GM12872 (cell line): ENCODE measurements at regions not wholly inside any gene's neighbourhood (a gene's known extent, or its start where the extent isn't known, plus 50 kb on each side); places are given as distances from the start of the nearest gene placed in this dataset.

Experiments used
- TF ChIP-seq, protein P1 (sequence below): IDR thresholded peaks from 3 replicates; pipeline ENCODE4 v1.5.1; 2011; ENCODE audit warnings: low read depth, mild to moderate bottlenecking, low read length, moderate library complexity; ENCODE audit not compliant: insufficient read depth

DNA sequence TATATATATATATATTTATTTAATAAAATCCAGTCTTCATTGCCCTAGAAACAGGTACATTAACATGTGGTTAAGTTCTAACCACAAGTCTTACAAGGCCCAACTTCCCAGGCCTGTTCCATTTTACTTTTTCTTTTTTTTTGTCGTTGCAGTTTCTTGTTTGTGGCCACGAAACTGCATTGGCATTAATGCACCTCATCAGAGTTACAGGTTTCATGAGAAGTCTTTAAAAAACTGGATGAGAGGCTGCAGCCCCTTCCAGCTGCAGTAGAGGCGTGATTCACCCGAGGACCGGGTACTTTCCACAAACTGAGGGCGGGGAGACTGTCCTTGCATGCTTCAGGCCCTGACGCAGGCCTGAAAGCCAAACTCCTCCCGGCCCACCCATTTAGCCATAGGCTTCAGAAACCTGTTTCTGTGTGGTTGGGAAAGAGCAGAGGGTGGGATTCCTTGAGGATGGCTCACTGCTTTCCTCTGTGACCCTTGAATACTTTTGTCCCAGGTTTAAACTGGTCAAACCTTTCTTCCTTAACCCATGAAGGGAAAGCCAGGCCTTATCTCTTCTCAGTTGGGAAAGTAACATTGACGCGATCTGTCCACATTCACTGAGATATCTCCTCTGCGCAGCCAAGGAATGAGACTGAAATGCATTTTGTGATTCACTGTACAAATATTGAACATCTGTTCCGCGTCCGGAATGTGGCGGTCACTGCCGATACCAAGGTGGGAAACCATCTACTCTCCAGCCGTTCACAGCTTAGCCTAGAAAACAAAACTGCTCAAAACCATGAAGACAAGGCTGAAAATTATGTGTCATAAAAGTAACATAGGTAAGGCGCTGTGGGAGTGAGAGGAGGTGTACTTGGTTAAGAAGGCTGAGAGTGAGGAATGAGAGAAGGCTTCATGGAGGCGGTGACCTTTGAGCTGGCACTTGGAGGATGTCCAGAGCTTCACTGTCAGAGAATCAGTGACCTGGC lies 311.7 kb downstream of the GATA3 start:
- TF ChIP-seq, protein P1, sequence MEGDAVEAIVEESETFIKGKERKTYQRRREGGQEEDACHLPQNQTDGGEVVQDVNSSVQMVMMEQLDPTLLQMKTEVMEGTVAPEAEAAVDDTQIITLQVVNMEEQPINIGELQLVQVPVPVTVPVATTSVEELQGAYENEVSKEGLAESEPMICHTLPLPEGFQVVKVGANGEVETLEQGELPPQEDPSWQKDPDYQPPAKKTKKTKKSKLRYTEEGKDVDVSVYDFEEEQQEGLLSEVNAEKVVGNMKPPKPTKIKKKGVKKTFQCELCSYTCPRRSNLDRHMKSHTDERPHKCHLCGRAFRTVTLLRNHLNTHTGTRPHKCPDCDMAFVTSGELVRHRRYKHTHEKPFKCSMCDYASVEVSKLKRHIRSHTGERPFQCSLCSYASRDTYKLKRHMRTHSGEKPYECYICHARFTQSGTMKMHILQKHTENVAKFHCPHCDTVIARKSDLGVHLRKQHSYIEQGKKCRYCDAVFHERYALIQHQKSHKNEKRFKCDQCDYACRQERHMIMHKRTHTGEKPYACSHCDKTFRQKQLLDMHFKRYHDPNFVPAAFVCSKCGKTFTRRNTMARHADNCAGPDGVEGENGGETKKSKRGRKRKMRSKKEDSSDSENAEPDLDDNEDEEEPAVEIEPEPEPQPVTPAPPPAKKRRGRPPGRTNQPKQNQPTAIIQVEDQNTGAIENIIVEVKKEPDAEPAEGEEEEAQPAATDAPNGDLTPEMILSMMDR, result no peak

DNA sequence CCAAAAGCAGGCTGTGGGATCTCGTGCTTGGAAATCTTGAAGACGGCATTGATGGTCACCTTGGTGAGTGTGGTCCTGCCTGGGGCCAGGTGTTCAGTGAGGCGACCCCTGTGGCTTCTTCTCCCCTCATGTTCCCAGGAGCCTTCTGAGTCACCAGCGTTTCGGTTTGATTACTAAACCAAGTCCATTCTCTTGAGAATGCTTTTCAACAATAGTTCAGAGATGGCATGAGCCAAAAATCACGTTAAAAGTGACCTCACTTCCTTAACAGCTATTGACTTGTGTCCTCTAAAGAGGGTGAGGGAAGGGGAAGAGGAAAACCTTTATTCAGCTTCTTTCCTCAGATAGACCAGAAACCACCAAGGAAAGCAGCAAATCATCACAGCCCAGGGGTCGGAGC lies 315.2 kb downstream of the GATA3 start:
- TF ChIP-seq, protein P1, result no peak

DNA sequence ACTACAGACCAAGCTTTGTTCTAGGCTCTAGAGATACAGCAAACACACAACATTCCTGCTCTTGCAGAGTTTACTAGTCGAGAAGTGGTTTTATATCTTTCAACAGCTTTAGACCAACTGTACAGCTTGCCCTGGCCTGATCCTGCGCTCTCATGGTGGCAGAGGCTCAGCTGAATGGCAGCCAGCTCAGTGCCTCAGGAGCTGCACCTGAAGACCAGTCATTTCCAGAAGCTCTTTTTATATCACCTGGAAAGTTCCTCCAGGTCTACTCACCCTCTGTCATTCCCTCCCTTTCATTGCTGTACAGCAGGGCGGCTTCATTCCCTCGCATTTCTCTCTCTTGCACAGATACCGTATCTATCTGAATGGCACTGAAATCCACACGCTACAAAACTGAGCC lies 319.8 kb downstream of the GATA3 start:
- TF ChIP-seq, protein P1, result no peak

DNA sequence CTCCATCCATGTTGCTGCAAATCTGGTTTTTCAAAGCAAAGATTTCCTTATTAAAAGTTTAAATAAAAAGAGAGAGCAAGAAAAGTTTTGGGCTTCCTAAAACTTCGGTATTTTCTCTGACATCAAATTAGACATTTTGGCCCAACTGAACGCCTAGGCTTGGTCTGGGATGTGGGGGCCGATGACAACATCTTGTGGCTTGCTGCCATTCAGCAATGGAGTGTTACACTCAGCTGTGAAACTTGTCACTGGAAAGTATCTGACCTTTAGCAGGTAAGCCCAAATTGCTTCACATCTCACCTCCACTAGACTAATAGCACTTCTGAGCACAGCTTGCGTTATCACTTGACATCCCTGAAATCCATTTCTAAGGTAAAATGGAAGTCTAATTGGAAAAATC lies 320.6 kb downstream of the GATA3 start:
- TF ChIP-seq, protein P1, result no peak

DNA sequence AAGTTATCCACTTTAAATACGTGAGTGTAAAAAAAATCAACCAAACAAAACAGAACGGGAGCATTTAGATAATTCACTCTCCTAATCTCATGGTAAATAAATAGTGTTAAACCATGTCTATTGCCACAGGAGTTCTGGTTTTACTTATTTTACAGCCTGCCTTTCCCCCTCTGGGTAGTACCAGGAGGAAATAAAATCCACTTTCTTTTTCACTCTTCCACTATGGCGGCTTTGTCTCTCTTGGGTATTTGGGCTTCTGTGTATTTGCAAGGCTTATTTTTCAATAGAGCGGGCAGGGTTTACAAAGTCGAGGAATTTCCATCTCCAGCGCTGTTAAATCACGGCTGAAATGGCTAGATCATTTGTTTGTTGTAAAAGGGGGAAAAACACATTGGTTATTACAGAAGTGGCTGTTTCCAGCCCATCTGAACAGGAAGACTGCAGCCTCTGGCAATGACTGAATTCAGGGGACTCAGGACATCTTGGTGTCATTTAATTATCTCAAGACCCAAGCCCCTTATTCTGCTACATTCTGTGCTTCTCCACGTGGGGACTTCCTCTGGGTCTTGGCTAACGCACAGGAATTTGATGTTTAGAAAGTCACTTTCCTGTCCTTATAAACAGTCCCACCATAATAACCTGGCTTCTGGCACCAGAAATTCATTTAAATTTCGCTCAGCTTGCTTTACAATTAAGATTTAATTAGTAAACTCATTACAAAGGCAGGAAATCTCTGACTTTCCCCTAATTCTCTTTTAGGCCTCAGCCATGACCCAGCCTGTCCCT lies 323.9 kb downstream of the GATA3 start:
- TF ChIP-seq, protein P1, result no peak

DNA sequence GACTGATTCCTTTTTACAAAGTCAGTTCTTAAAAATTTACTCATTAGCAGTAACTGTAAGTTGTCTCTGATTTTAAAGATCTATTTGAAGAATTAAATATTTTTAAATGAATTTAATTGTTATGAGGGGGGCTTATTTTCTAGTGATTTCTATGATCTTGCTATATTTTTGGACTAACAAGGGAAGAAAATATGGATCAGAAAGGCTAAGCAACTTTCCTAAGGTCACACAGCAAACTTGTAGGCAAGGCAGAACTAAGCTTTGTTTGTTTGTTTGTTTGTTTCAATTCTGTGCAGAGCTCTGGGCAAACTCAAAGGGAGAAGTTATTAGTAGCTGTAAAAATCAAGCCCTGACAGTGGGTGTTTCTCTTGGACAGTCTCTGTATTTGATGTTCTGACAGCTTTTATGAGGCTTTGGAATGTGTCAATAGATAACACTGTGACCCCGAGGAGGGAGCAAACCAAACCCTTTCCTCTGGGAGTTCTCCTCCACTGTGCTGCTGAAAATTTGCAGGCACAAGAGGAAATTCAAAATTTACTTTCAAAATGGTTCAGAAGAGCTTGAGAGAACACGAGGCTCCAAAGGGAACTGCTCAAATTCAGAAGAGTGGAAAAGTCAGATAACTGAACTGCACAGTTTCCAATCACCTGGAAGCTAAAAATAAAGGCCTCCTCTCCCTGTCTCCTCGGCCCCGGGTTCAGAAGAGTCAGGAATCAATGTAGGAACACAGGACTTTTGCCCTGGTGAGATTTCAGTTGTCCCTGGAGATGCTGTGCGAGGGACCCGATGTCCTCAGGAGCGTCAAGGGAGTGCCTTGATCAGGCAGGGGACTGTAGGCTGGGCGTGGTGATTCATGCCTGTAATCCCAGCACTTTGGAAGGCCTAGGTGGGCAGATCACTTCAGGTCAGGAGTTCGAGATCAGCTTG lies 325.7 kb downstream of the GATA3 start:
- TF ChIP-seq, protein P1, result no peak
